HEK293 (cell line): ENCODE measurements at regions not wholly inside any gene's neighbourhood (a gene's known extent, or its start where the extent isn't known, plus 50 kb on each side); places are given as distances from the start of the nearest gene placed in this dataset.

Source experiments
- CTCF ChIA-PET: fragments of 350-600 bp; formaldehyde crosslinking; extraction: SDS; loops from one replicate; lab custom pipeline; 2021; ENCODE audit warnings: antibody characterized with exemption; lab: Yijun Ruan, JAX
- POLR2A ChIA-PET: fragments of 300-600 bp; formaldehyde crosslinking; extraction: SDS; loops from one replicate; lab custom pipeline; 2020; ENCODE audit warnings: antibody characterized with exemption, inconsistent platforms; lab: Yijun Ruan, JAX
- H3K27ac ChIP-seq: fragments of 200-500 bp; sonication (Bioruptor generic); 2 replicates; pipeline ENCODE4 v1.5.1; 2014; ENCODE audit warnings: low read depth, low read length, control low read depth, inconsistent platforms; ENCODE audit errors: extremely low read depth
- H3K36me3 ChIP-seq, 2 experiments: fragments of 200-500 bp in 1 of 2; sonication (Bioruptor generic) in 1 of 2; 1 replicate in 1 of 2; 2 replicates in 1 of 2; pipeline ENCODE4 v1.5.1; 2014 to 2017; ENCODE audit warnings: inconsistent platforms in 2 of 2, low read length in 2 of 2; ENCODE audit not compliant: control insufficient read depth in 2 of 2, insufficient read depth in 1 of 2
- H3K4me1 ChIP-seq: fragments of 200-500 bp; sonication (Bioruptor generic); 2 replicates; pipeline ENCODE4 v1.5.1; 2014; ENCODE audit warnings: mild to moderate bottlenecking, low read length, inconsistent platforms; ENCODE audit not compliant: control insufficient read depth, insufficient read depth
- H3K4me3 ChIP-seq: 2 replicates; pipeline ENCODE4 v1.5.1; 2011; ENCODE audit warnings: low read depth, mild to moderate bottlenecking, control low read depth, low read length, moderate library complexity
- H3K9me3 ChIP-seq: fragments of 200-500 bp; sonication (Bioruptor generic); 2 replicates; pipeline ENCODE4 v1.5.1; 2014; ENCODE audit warnings: low read depth, low read length, inconsistent platforms; ENCODE audit not compliant: control insufficient read depth, insufficient read depth
- HOXD13 ChIP-seq: sonication (generic); formaldehyde crosslinking; IDR thresholded peaks from 2 replicates; pipeline ENCODE4 v1.8.0; 2022; ENCODE audit warnings: missing genetic modification reagents, borderline replicate concordance
- MYNN ChIP-seq: fragments of 450-650 bp; formaldehyde crosslinking; IDR thresholded peaks from 2 replicates; pipeline ENCODE4 v1.5.1; 2016; ENCODE audit warnings: missing biosample characterization, missing genetic modification characterization, borderline replicate concordance
- PRDM1 ChIP-seq: fragments of 450-650 bp; formaldehyde crosslinking; IDR thresholded peaks from 2 replicates; pipeline ENCODE4; 2016; ENCODE audit warnings: missing biosample characterization, missing genetic modification characterization
- SCRT2 ChIP-seq: fragments of 450-650 bp; formaldehyde crosslinking; IDR thresholded peaks from 2 replicates; pipeline ENCODE4 v1.5.1; 2016; ENCODE audit warnings: missing biosample characterization, missing genetic modification characterization
- SP3 ChIP-seq: fragments of 450-650 bp; formaldehyde crosslinking; IDR thresholded peaks from 2 replicates; pipeline ENCODE4 v1.5.1; 2016; ENCODE audit warnings: missing biosample characterization, missing genetic modification characterization
- WT1 ChIP-seq: fragments of 450-650 bp; formaldehyde crosslinking; IDR thresholded peaks from 2 replicates; pipeline ENCODE4 v1.5.1; 2016; ENCODE audit warnings: missing biosample characterization, missing genetic modification characterization
- ZBTB20 ChIP-seq: fragments of 450-650 bp; formaldehyde crosslinking; IDR thresholded peaks from 2 replicates; pipeline ENCODE4 v1.5.1; 2016; ENCODE audit warnings: missing biosample characterization, missing genetic modification characterization
- ZEB2 ChIP-seq: fragments of 450-650 bp; formaldehyde crosslinking; IDR thresholded peaks from 2 replicates; pipeline ENCODE4 v1.5.1; 2016; ENCODE audit warnings: missing biosample characterization, missing genetic modification characterization
- ZNF10 ChIP-seq: fragments of 450-650 bp; formaldehyde crosslinking; IDR thresholded peaks from 2 replicates; pipeline ENCODE4 v1.5.1; 2017; ENCODE audit warnings: missing biosample characterization, missing genetic modification characterization
- ZNF112 ChIP-seq: fragments of 450-650 bp; formaldehyde crosslinking; IDR thresholded peaks from 2 replicates; pipeline ENCODE4 v1.5.0; 2017; ENCODE audit warnings: missing biosample characterization, missing genetic modification characterization
- ZNF114 ChIP-seq: fragments of 450-650 bp; formaldehyde crosslinking; IDR thresholded peaks from 2 replicates; pipeline ENCODE4 v1.5.0; 2017; ENCODE audit warnings: missing biosample characterization, missing genetic modification characterization
- ZNF133 ChIP-seq: fragments of 450-650 bp; formaldehyde crosslinking; IDR thresholded peaks from 2 replicates; pipeline ENCODE4 v1.5.1; 2016; ENCODE audit warnings: missing biosample characterization, missing genetic modification characterization
- ZNF157 ChIP-seq: fragments of 450-650 bp; formaldehyde crosslinking; IDR thresholded peaks from 2 replicates; pipeline ENCODE4 v1.5.1; 2016; ENCODE audit warnings: missing biosample characterization, missing genetic modification characterization
- ZNF169 ChIP-seq: fragments of 450-650 bp; formaldehyde crosslinking; IDR thresholded peaks from 2 replicates; pipeline ENCODE4 v1.5.1; 2016; ENCODE audit warnings: missing biosample characterization, missing genetic modification characterization
- ZNF175 ChIP-seq: fragments of 450-650 bp; formaldehyde crosslinking; IDR thresholded peaks from 2 replicates; pipeline ENCODE4 v1.5.1; 2016; ENCODE audit warnings: missing biosample characterization, missing genetic modification characterization
- ZNF184 ChIP-seq: fragments of 450-650 bp; IDR thresholded peaks from 2 replicates; pipeline ENCODE4 v1.5.1; 2018; ENCODE audit warnings: missing biosample characterization, mild to moderate bottlenecking, missing genetic modification characterization
- ZNF211 ChIP-seq: fragments of 450-650 bp; formaldehyde crosslinking; IDR thresholded peaks from 2 replicates; pipeline ENCODE4 v1.5.1; 2016; ENCODE audit warnings: low read depth, missing biosample characterization, missing genetic modification characterization
- ZNF311 ChIP-seq: fragments of 450-650 bp; formaldehyde crosslinking; IDR thresholded peaks from 2 replicates; pipeline ENCODE4 v1.5.1; 2017; ENCODE audit warnings: missing biosample characterization, missing genetic modification characterization, borderline replicate concordance
- ZNF324 ChIP-seq: fragments of 450-650 bp; formaldehyde crosslinking; IDR thresholded peaks from 2 replicates; pipeline ENCODE4 v1.5.1; 2016; ENCODE audit warnings: missing biosample characterization, missing genetic modification characterization
- ZNF473 ChIP-seq: fragments of 450-650 bp; formaldehyde crosslinking; IDR thresholded peaks from 2 replicates; pipeline ENCODE4 v1.5.1; 2017; ENCODE audit warnings: missing biosample characterization, missing genetic modification characterization
- ZNF600 ChIP-seq: fragments of 450-650 bp; formaldehyde crosslinking; IDR thresholded peaks from 2 replicates; pipeline ENCODE4 v1.5.1; 2016; ENCODE audit warnings: missing biosample characterization, missing genetic modification characterization
- ZNF701 ChIP-seq: fragments of 450-650 bp; formaldehyde crosslinking; IDR thresholded peaks from 2 replicates; pipeline ENCODE4 v1.5.1; 2016; ENCODE audit warnings: missing biosample characterization, missing genetic modification characterization
- ZNF707 ChIP-seq: fragments of 450-650 bp; formaldehyde crosslinking; IDR thresholded peaks from 2 replicates; pipeline ENCODE4 v1.5.1; 2016; ENCODE audit warnings: missing biosample characterization, missing genetic modification characterization
- ZNF785 ChIP-seq: fragments of 450-650 bp; formaldehyde crosslinking; IDR thresholded peaks from 2 replicates; pipeline ENCODE4 v1.5.1; 2016; ENCODE audit warnings: missing biosample characterization, missing genetic modification characterization
- ZSCAN16 ChIP-seq: fragments of 450-650 bp; formaldehyde crosslinking; IDR thresholded peaks from 2 replicates; pipeline ENCODE4 v1.5.1; 2016; ENCODE audit warnings: missing biosample characterization, missing genetic modification characterization
- ZSCAN4 ChIP-seq: fragments of 450-650 bp; formaldehyde crosslinking; IDR thresholded peaks from 2 replicates; pipeline ENCODE4 v1.5.1; 2017; ENCODE audit warnings: missing biosample characterization, missing genetic modification characterization
- ZSCAN5A ChIP-seq: fragments of 450-650 bp; formaldehyde crosslinking; IDR thresholded peaks from 2 replicates; pipeline ENCODE4 v1.5.1; 2016; ENCODE audit warnings: missing biosample characterization, missing genetic modification characterization
- TF ChIP-seq, protein P1 (sequence below): fragments of 450-650 bp; formaldehyde crosslinking; IDR thresholded peaks from 2 replicates; pipeline ENCODE4 v1.5.1; 2016; ENCODE audit warnings: missing biosample characterization, missing genetic modification characterization
- TF ChIP-seq, protein P2 (sequence below): fragments of 450-650 bp; formaldehyde crosslinking; IDR thresholded peaks from 2 replicates; pipeline ENCODE4 v1.5.1; 2016; ENCODE audit warnings: missing biosample characterization, missing genetic modification characterization
- TF ChIP-seq, protein P3 (sequence below): fragments of 450-650 bp; formaldehyde crosslinking; IDR thresholded peaks from 2 replicates; pipeline ENCODE4 v1.5.1; 2016; ENCODE audit warnings: missing biosample characterization, missing genetic modification characterization

GRCh38 chr18:40367576-40367975 lies 1587.5 kb upstream of the PIK3C3 start:
- no peaks in the 10 kb centered on the region for H3K36me3 ChIP-seq
- no peak for TF ChIP-seq ZNF184 (tag by site-specific recombination)
- no peak for TF ChIP-seq PRDM1 (tag by site-specific recombination)
- no peak for TF ChIP-seq ZNF707 (tag by site-specific recombination)
- no peak for TF ChIP-seq ZNF324
- no peak for TF ChIP-seq ZSCAN4 (tag by site-specific recombination)
- no peak for TF ChIP-seq ZSCAN16 (tag by site-specific recombination)
- no peak for TF ChIP-seq ZNF211 (tag by site-specific recombination)
- TF ChIP-seq SP3: no peak
- no peak for TF ChIP-seq ZNF785 (tag by site-specific recombination)
- TF ChIP-seq, protein P1, sequence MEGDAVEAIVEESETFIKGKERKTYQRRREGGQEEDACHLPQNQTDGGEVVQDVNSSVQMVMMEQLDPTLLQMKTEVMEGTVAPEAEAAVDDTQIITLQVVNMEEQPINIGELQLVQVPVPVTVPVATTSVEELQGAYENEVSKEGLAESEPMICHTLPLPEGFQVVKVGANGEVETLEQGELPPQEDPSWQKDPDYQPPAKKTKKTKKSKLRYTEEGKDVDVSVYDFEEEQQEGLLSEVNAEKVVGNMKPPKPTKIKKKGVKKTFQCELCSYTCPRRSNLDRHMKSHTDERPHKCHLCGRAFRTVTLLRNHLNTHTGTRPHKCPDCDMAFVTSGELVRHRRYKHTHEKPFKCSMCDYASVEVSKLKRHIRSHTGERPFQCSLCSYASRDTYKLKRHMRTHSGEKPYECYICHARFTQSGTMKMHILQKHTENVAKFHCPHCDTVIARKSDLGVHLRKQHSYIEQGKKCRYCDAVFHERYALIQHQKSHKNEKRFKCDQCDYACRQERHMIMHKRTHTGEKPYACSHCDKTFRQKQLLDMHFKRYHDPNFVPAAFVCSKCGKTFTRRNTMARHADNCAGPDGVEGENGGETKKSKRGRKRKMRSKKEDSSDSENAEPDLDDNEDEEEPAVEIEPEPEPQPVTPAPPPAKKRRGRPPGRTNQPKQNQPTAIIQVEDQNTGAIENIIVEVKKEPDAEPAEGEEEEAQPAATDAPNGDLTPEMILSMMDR: no peak
- TF ChIP-seq WT1 (tag by site-specific recombination): no peak
- no peak for TF ChIP-seq ZEB2 (tag by site-specific recombination)
- TF ChIP-seq HOXD13 (CRISPR knock-in tag): no peak
- no peak for TF ChIP-seq ZNF701 (tag by site-specific recombination)
- TF ChIP-seq SCRT2 (tag by site-specific recombination): no peak
- H3K4me3 ChIP-seq: no peak overlapping the region
- H3K4me1 ChIP-seq: no peaks in the 10 kb centered on the region
- CTCF ChIA-PET: no interaction called here
- H3K9me3 ChIP-seq: no peaks in the 10 kb centered on the region
- no peak overlapping the region for H3K27ac ChIP-seq
- POLR2A ChIA-PET: no interaction called here

DNA sequence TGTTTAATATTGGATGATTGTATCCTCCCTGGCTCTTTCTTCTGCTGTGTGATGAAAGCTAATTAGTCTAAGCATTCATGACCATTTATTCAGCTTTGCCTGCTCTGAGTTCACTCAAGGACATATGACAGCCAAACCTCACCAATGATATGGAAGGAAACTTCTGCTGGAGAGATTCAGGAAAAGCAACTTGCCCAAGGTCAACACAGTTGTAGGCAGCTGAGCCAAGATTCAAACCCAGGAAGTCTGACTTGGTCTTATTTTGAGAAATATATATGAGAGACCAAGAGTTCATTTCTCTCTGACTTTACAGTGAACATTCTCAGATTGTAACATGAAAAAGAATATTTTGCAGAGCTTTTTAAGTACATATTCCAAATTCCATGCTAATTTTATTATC lies 1588.5 kb upstream of the PIK3C3 start:
- H3K27ac ChIP-seq: no peak overlapping the region
- no peaks in the 10 kb centered on the region for H3K4me1 ChIP-seq
- H3K36me3 ChIP-seq: no peaks in the 10 kb centered on the region
- TF ChIP-seq ZNF175 (tag by site-specific recombination) (no peak), ZNF157 (tag by site-specific recombination) (no peak), ZNF169 (tag by site-specific recombination) (no peak), ZNF211 (tag by site-specific recombination) (no peak), ZNF473 (tag by site-specific recombination) (no peak)
- CTCF ChIA-PET: no interaction called here
- H3K4me3 ChIP-seq: no peak overlapping the region
- POLR2A ChIA-PET: no interaction called here
- no peaks in the 10 kb centered on the region for H3K9me3 ChIP-seq

DNA sequence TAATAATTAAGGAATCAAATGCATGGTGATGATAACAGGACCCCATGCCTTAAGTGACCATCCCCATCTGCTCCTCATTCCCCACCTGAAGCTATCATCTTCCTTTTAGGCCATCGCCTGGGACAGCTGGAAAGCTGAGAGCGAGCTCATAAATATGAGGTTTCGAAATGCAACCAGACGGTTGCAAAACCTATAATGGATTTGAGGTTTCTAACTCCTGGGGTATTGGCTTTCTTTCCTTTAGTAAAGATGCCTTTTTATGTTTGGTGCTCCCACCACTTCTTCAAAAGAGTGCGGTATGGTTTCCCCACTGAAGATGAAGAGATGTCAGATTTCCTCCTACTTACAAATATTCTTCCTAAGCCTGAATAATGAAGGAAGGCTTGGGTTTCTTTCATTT lies 1589.5 kb upstream of the PIK3C3 start:
- Histone ChIP-seq H3K27ac (no peak overlapping the region), H3K9me3 (no peaks in the 10 kb centered on the region), H3K4me3 (no peak overlapping the region), H3K4me1 (no peaks in the 10 kb centered on the region), H3K36me3 (no peaks in the 10 kb centered on the region)
- POLR2A ChIA-PET: no interaction called here
- CTCF ChIA-PET: no interaction called here
- TF ChIP-seq HOXD13 (CRISPR knock-in tag) (no peak), ZBTB20 (no peak), ZNF600 (tag by site-specific recombination) (no peak), MYNN (no peak), WT1 (tag by site-specific recombination) (no peak), ZNF184 (tag by site-specific recombination) (no peak), ZSCAN5A (tag by site-specific recombination) (no peak), ZNF10 (tag by site-specific recombination) (no peak), ZNF114 (tag by site-specific recombination) (no peak), ZNF311 (tag by site-specific recombination) (no peak), ZNF112 (tag by site-specific recombination) (no peak), ZNF133 (no peak)
- TF ChIP-seq, protein P2, sequence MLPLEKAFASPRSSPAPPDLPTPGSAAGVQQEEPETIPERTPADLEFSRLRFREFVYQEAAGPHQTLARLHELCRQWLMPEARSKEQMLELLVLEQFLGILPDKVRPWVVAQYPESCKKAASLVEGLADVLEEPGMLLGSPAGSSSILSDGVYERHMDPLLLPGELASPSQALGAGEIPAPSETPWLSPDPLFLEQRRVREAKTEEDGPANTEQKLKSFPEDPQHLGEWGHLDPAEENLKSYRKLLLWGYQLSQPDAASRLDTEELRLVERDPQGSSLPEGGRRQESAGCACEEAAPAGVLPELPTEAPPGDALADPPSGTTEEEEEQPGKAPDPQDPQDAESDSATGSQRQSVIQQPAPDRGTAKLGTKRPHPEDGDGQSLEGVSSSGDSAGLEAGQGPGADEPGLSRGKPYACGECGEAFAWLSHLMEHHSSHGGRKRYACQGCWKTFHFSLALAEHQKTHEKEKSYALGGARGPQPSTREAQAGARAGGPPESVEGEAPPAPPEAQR: no peak
- TF ChIP-seq, protein P3, sequence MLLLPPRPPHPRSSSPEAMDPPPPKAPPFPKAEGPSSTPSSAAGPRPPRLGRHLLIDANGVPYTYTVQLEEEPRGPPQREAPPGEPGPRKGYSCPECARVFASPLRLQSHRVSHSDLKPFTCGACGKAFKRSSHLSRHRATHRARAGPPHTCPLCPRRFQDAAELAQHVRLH (tag by site-specific recombination): no peak
